GM18498 (cell line): ENCODE measurements at regions not wholly inside any gene's neighbourhood (a gene's known extent, or its start where the extent isn't known, plus 50 kb on each side); places are given as distances from the start of the nearest gene placed in this dataset.
"Not testable (repeated sequence)": the region's sequence is repeated elsewhere in the genome, so short reads cannot be mapped to it uniquely, and the experiment has no call there.

Source experiments
- ATAC-seq: cut with Tn5 transposase; IDR thresholded peaks from one replicate; pipeline ENCODE4 v1.9.1; 2021; ENCODE audit warnings: mild to moderate bottlenecking, moderate library complexity; ENCODE audit not compliant: unreplicated experiment

- no peak for ATAC-seq
Observed at GRCh38 chr15:94968133-94968532, 736.8 kb downstream of the MCTP2 start.

- no peak for ATAC-seq
Observed at GRCh38 chr15:94970096-94970495, 738.7 kb downstream of the MCTP2 start.

- ATAC-seq: no peak
Observed at GRCh38 chr15:94970802-94971201, 739.4 kb downstream of the MCTP2 start.

GRCh38 chr15:94972314-94972713 is 741.0 kb downstream of the MCTP2 start:
- no peak for ATAC-seq

- ATAC-seq: no peak
Observed at GRCh38 chr15:94987085-94987484, 755.7 kb downstream of the MCTP2 start.

- no peak for ATAC-seq
Observed at GRCh38 chr15:94991718-94992117, 760.4 kb downstream of the MCTP2 start.

GRCh38 chr15:95009635-95010034 is 778.3 kb downstream of the MCTP2 start:
- no peak for ATAC-seq

GRCh38 chr15:95013381-95013780 is 782.0 kb downstream of the MCTP2 start:
- no peak for ATAC-seq

- no peak for ATAC-seq
Observed at GRCh38 chr15:95016511-95017229, 785.3 kb downstream of the MCTP2 start.

GRCh38 chr15:95017666-95018328 is 786.4 kb downstream of the MCTP2 start:
- no peak for ATAC-seq

GRCh38 chr15:95018888-95019545 is 787.7 kb downstream of the MCTP2 start:
- ATAC-seq: peak; percentile 59

- ATAC-seq: no peak
Observed at GRCh38 chr15:95019907-95020306, 788.5 kb downstream of the MCTP2 start.

GRCh38 chr15:95021816-95022215 is 790.5 kb downstream of the MCTP2 start:
- ATAC-seq: no peak

GRCh38 chr15:95024351-95024750 is 793.0 kb downstream of the MCTP2 start:
- ATAC-seq: no peak

GRCh38 chr15:95025924-95026728 is 794.8 kb downstream of the MCTP2 start:
- no peak for ATAC-seq

- ATAC-seq: no peak
Observed at GRCh38 chr15:95027981-95028380, 796.6 kb downstream of the MCTP2 start.

GRCh38 chr15:95032156-95032555 is 800.8 kb downstream of the MCTP2 start:
- no peak for ATAC-seq

- ATAC-seq: no peak
Observed at GRCh38 chr15:95035106-95035505, 803.7 kb downstream of the MCTP2 start.

- ATAC-seq: no peak
Observed at GRCh38 chr15:95041297-95041696, 809.9 kb downstream of the MCTP2 start.

- ATAC-seq: not testable (repeated sequence)
Observed at GRCh38 chr15:95043236-95043932, 812.0 kb downstream of the MCTP2 start.

- no peak for ATAC-seq
Observed at GRCh38 chr15:95043933-95044313, 812.6 kb downstream of the MCTP2 start.
